SHP77 (cell line): ENCODE measurements at regions not wholly inside any gene's neighbourhood (a gene's known extent, or its start where the extent isn't known, plus 50 kb on each side); places are given as distances from the start of the nearest gene placed in this dataset.

ENCODE experiments used
- DNase-seq, 2 experiments: peaks; one replicate each; lab custom pipeline; 2025; lab: John Stamatoyannopoulos, UW

DNA sequence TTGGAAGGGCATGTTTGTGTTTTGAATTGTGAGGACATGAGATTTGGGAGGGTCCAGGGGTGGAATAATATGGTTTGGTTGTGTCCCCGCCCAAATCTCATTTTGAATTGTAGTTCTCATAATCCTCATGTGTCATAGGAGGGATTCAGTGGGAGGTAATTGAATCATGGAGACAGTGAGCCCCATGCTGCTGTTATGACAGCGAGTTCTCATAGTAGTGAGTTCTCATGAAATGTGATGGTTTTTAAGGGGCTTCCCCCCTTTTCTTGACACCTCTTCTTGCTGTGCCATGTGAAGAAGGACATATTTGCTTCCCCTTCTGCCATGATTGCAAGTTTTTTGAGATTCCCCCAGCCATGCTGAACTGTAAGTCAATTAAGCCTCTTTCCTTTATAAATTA is 260.0 kb downstream of the DUSP6 start:
- DNase-seq = no peak

DNA sequence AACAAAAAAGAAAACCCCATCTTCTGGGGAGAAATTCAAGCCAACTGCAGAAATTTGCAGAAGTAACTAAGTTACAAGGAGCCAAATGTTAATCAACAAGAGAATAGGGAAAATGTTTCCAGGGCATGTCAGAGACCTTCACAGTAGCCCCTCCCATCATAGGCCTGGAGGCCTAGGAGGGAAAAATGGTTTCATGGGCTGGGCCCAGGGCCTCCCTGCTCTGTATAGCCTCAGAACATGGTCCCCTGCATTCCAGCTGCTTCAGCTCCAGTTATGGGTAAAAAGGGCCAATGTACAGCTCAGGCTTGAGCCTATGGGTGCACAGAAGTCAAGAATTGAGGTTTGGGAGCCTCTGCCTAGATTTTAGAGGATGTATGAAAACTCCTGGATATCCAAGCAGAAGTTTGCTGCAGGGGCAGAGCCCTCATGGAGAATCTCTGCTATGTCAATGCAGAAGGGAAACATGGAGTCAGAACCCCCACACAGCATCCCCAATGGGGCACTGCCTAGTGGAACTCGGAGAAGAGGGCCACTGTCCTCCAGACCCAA is 260.9 kb downstream of the DUSP6 start:
- no peak for DNase-seq

DNA sequence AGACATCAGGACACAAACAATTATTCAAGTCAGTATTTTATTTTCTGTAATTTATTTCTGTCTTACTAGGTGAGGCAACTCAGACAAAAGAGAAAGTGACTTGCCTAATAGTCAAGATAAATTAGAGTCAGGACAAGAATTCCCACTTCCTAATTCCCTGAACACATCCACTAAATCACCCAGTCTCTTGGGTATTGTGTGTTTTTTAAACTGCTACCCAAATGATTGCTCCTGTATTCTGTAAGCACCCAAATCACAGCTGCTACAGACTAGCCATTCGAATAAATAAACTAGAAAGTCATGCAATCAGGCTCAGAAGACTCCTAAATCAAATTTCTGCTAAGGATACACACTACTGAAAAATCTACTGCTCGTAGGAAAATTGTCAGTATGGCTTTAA is 263.0 kb downstream of the DUSP6 start:
- DNase-seq = no peak

DNA sequence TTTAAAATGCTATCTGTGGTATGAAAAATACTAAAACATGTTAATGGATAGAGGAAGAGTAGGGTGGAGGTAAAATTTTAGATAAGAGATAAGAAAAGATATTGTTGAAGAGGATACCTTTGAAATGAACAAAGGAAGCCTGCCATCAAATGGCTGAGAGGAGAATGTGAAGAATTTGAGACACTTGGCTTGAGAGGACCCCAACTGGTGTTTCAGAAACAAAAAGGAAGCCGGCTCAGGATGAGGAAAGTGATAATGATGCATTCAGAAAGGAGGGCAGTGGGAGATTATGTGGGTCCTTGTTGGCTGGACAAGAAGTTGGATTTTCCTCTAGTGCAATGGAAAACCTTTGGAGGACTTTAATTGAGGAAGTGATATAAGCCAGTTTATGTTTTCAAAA is 264.4 kb downstream of the DUSP6 start:
- DNase-seq = no peak

- DNase-seq = no peak
These were observed 265.0 kb downstream of the DUSP6 start for GRCh38 chr12:89087149-89087825.

DNA sequence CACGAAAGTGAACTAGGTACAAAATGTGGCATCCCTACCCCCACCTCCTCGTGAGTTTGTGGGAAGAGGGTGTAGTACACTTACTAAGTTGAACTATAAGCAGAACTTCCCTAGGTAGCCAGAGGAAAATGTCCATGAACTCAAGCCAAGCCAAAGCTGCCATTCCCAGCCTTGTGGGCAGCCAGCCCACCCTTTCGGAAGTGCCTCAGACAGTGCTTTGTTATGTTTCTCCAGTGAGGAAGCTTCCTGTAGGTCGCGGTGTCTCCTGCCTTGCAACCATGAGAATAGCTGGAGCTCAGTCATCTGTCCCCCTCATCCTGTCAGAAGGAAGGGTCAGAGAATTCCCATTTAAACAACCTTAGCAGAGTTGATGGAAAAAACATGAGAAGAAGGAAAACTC is 266.9 kb downstream of the DUSP6 start:
- no peak for DNase-seq

DNA sequence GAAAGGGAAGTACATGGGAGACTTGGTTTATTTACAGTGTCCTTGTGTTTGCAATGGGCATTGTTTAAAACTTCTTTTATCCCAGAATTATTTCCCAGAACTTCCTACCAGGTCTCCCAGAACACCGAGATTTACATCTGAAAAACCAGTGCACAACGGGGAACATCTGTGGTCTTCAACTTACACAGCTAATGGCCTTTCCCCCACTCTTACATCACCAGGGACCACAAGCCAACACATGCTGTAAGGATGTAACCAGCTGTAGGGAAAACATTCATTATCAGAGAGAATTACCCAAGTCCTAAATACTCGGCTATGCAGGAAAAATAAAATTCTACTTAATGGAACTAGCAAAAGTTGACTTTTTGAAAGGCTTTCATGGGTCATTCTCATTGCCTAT is 267.6 kb downstream of the DUSP6 start:
- DNase-seq = no peak

- DNase-seq = no peak
These were observed 268.8 kb downstream of the DUSP6 start for GRCh38 chr12:89083491-89083890.

DNA sequence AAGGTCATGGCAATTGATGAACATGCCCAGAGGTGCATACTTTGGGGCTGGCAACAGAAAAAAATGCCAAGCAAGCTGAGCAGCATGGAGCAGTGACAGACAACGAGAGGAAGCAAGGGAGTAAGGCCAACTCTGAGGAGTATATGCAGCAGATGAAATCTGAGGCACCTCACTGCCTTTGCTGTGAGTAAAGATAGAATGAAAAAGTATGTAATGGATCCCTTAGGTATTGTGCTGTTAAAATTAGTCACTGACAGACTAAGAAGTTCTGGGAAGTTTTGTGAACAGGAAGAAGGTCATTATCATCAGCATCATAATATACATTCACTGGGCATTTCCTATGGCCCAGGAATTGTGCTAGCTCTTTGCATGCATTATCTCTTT is 269.9 kb downstream of the DUSP6 start:
- no peak for DNase-seq

- no peak for DNase-seq
These were observed 270.5 kb downstream of the DUSP6 start for GRCh38 chr12:89081719-89082369.

DNA sequence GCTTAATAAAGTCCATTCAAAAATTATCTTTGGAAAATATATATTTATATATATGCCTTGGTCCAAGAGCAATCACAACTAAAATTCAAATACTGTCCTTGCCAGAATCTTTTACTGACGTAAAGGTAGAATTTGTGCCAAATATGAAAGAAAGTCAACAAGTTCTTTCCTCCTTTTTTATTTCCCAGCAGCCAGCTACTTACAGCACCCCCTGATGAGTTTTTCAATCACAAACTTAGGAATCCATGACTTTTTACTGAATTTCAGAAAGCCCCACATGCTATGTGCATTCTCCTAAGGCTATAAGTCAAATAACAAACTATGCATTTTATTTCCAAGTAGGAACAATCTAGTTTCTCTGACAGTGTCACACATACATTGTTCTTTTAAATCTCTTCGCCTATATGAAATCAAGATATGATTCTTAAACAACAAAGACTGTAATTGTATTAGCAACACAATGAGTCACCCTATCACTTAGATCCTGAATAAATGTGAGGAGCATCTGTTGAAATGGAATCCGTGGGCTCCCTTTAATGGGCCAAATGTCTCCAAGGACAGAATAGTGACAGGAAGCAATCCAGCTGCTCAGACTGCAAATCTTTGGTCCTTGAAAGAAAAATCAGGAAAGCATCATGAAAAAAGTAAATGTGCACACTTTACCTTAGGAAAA is 271.4 kb downstream of the DUSP6 start:
- no peak for DNase-seq

DNA sequence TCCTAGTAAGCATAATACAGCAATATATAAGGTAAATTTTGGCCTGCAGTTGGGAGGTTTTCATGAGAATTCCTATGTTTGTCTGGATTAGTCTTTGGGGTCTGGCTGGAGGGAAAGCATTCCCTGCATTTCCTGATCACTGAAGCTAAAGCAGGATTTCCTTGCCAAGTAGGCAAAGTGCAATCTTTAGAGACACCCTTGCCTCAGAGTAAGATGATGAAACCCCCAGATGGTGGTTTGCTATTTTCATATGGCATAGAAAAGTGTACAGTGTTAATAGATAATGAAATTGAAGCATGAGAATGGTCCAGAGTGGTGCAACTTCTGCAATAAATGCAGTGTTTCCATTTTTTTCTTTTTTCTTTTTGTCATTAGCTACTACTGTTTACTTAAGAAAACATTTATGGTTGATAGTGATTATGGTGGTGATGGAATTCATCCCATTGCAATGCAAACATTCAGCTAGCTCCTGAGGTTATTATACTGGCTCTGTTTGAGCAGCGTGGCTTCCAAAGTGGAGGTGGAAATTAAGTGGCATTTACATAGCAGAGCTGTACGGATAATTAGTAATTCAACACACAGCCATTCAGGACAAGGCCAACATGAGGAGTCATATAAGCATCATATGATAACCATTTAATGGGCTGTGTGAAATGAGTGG is 276.3 kb downstream of the DUSP6 start:
- no peak for DNase-seq

- DNase-seq = no peak
These were observed 278.6 kb downstream of the DUSP6 start for GRCh38 chr12:89073659-89074058.

GRCh38 chr12:89073027-89073398 is 279.3 kb downstream of the DUSP6 start:
- DNase-seq = no peak

DNA sequence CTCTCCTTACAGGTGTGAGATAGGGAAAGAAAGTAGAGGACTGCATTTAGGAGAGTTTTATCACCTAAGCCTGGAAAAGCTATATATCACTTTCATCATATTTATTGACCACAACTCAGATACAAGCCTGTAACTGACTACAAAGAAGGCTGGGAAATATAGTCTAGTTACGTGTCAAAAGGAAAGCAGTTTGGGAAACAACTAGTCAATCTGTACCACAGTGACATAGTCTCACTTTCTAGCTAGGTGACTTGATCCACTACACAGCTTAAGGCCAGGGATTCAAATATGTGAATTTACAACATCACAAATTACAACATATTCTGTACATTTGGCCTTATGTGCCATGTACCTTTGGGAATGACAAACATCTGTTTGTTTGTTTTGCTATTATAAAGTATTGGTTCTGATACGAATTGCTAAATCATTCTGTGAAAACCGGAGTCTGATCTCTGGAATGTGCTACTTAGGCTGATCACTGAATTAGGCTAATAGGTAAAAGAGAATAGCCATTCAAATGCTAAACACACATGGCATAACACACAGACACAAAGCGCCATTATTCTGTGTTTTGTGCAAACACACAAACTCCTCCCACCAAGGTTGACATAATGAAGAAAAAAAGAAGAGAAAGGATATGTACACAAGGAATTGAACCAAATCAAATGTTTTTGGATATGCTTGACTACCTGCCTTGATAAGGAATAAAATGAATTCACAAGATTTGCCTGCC is 279.8 kb downstream of the DUSP6 start:
- DNase-seq = no peak

GRCh38 chr12:89070603-89071002 is 281.7 kb downstream of the DUSP6 start:
- no peak for DNase-seq

DNA sequence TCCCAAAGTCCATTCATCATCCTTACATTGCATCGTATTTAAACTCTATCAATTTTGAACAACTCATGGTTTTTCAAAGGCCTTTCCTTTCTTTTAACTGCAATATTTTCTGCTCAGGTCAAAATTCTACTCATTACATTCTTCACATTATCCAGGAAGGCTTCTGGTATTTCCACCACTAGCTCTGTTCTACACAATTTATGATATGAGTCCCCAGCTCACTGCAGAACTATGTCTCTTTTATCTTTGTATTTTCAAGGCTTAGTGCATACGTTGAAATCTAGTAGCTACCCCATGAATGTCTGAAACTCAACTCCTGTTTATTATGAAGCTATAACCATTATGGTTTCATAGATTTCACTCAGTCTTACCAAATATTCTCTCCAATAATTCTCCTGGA is 282.9 kb downstream of the DUSP6 start:
- no peak for DNase-seq

DNA sequence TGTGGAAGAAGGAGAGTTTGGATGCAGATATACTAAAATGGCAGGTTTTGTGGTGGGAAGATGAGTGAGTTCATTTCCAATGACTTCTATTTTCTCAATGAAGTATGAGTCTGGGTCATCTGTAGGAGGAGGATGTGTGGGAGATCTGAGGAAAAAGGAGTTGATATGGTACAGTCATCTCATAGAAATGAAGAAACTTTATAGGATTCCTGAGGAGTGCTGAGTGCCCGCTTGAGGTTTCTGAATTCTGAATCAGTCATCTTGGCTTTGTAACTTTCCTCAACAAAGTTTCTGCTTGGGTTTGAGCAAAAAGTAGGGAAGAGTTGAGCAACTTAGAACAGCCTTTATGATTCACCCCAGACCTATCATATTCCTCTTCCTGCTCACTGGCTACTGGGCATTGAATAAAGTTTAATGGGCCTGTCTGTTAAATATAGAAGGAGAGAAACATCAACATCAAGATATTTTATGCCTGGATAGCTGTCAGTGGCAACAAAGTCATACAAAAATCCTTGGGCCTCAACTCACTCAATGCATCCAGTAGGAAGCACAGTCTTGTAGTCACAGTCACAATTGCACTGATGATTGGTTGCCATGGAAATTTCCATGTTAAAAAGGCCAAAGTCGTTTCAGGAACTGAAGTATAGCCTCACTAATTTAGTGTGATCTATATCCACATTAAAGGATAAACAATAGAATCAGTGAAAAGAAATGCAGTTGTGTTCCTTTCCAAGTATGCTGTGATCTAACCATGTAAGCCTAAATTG is 284.7 kb downstream of the DUSP6 start:
- no peak for DNase-seq

GRCh38 chr12:89064780-89065179 is 287.5 kb downstream of the DUSP6 start:
- no peak for DNase-seq

- DNase-seq = no peak
These were observed 288.1 kb downstream of the DUSP6 start for GRCh38 chr12:89064151-89064550.

GRCh38 chr12:89062996-89063395 is 289.3 kb downstream of the DUSP6 start:
- no peak for DNase-seq
